GM18867 (cell line): ENCODE measurements at regions not wholly inside any gene's neighbourhood (a gene's known extent, or its start where the extent isn't known, plus 50 kb on each side); places are given as distances from the start of the nearest gene placed in this dataset.

ENCODE experiments used
- ATAC-seq: cut with Tn5 transposase; IDR thresholded peaks from one replicate; pipeline ENCODE4 v1.9.1; 2021; ENCODE audit warnings: mild to moderate bottlenecking, moderate library complexity; ENCODE audit not compliant: unreplicated experiment

- no peak for ATAC-seq
These were observed 262.0 kb upstream of the G2E3 start for GRCh38 chr14:30296931-30297405.

GRCh38 chr14:30297876-30298795, 260.8 kb upstream of the G2E3 start:
- ATAC-seq = no peak

- ATAC-seq = no peak
These were observed 259.0 kb upstream of the G2E3 start for GRCh38 chr14:30299915-30300314.

GRCh38 chr14:30303350-30303749, 255.6 kb upstream of the G2E3 start:
- no peak for ATAC-seq

- ATAC-seq = no peak
These were observed 253.6 kb upstream of the G2E3 start for GRCh38 chr14:30305346-30305745.

- ATAC-seq = no peak
These were observed 249.6 kb upstream of the G2E3 start for GRCh38 chr14:30309405-30309804.

GRCh38 chr14:30312214-30312613, 246.7 kb upstream of the G2E3 start:
- ATAC-seq = peak; percentile 84

- no peak for ATAC-seq
These were observed 241.2 kb upstream of the G2E3 start for GRCh38 chr14:30317729-30318128.

GRCh38 chr14:30322819-30323218, 236.1 kb upstream of the G2E3 start:
- ATAC-seq = no peak

GRCh38 chr14:30330033-30330432, 228.9 kb upstream of the G2E3 start:
- no peak for ATAC-seq

- no peak for ATAC-seq
These were observed 228.5 kb upstream of the G2E3 start for GRCh38 chr14:30330445-30330844.

- ATAC-seq = no peak
These were observed 227.9 kb upstream of the G2E3 start for GRCh38 chr14:30331030-30331429.

GRCh38 chr14:30332374-30332773, 226.6 kb upstream of the G2E3 start:
- ATAC-seq = no peak

GRCh38 chr14:30333934-30334333, 225.0 kb upstream of the G2E3 start:
- ATAC-seq = no peak

GRCh38 chr14:30337456-30337855, 221.5 kb upstream of the G2E3 start:
- ATAC-seq = no peak

- ATAC-seq = peak; percentile 39
These were observed 219.6 kb upstream of the G2E3 start for GRCh38 chr14:30339311-30339901.

GRCh38 chr14:30340495-30340894, 218.5 kb upstream of the G2E3 start:
- no peak for ATAC-seq

- ATAC-seq = no peak
These were observed 213.4 kb upstream of the G2E3 start for GRCh38 chr14:30345511-30345910.

- no peak for ATAC-seq
These were observed 210.5 kb upstream of the G2E3 start for GRCh38 chr14:30348445-30348844.

GRCh38 chr14:30349520-30349919, 209.4 kb upstream of the G2E3 start:
- ATAC-seq = no peak

GRCh38 chr14:30354439-30354838, 204.5 kb upstream of the G2E3 start:
- ATAC-seq = no peak

GRCh38 chr14:30355431-30355913, 203.5 kb upstream of the G2E3 start:
- ATAC-seq = peak; percentile 94
